NCI-H2227 treated with DMSO at 0.1 percent for 48 hours (cell line): ENCODE measurements at regions not wholly inside any gene's neighbourhood (a gene's known extent, or its start where the extent isn't known, plus 50 kb on each side); places are given as distances from the start of the nearest gene placed in this dataset.

Experiments used
- DNase-seq: peaks from one replicate; lab custom pipeline; 2025; lab: John Stamatoyannopoulos, UW

DNA sequence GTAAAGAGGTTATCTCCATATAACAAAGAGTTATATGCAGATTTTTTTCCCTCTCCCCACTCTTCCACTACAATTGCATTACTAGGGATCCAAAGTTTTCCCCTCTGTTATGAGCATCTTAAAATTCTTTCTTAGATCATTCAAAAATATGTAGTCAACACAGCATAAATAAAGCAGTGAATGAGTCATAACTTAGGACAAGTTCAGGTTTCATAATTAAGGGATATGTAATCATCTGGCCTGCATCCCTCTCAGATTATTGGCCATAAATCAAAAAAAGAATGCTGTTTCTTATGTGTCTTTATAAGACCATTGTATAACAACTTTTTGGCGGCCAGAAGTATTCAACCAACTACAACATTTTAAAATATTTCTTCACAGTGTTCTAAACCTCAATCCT, 1526.1 kb downstream of the KCNT2 start:
- no peak for DNase-seq

DNA sequence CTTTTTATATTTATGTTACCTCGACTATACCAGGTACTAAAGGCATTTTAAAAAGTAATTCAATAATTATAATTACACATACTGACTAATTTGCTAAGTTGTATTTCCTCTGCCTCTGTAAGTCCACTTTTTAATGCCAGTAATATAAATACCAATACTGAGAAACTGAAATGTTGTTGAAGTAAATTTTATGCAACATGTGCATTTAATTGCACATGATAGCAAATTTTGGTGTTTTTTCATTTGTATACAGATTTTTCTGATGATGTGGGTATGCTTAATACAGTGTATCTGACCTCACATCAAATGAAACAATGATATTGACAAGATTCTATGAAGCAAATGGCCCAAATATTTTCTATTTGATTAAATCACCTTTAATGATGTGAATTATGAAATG, 1531.6 kb downstream of the KCNT2 start:
- DNase-seq = no peak

DNA sequence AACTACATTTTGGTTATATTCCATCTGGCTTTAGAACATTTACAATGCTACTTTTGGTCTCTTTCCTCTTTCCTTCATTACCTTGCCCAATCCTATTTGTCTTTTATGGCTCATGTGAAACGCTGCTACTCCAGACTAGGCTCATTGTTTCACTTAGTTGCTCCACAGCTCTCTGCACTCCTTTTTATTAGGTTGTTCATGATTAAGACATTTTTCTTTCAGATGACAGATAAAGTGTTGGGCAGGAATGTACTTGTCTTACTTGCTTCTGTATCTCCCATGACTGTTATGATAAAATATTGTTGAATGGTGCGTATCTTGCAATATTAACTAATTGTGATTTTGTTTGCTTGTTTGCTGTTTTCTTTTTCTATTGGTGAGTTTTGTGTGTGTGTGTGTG, 1532.3 kb downstream of the KCNT2 start:
- DNase-seq = no peak

DNA sequence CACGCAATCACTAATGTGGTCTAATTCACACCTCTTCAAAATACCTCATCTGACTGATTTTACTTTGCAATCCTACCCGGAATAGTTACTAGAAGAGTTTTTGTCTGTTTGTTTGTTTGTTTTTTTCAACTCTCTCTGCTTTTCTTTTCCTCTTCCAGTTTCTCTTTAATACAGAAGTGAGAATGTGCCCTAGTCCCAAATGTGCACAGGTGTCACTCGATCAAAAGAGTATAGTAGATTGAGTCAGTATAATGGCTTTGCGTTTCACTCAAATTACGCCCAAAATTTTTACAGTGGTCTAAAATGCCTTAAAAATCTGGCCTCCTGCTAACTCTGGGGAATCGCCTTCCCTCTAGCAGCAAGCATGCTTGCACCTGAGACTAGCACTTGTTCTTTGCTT, 1536.8 kb downstream of the KCNT2 start:
- no peak for DNase-seq

DNA sequence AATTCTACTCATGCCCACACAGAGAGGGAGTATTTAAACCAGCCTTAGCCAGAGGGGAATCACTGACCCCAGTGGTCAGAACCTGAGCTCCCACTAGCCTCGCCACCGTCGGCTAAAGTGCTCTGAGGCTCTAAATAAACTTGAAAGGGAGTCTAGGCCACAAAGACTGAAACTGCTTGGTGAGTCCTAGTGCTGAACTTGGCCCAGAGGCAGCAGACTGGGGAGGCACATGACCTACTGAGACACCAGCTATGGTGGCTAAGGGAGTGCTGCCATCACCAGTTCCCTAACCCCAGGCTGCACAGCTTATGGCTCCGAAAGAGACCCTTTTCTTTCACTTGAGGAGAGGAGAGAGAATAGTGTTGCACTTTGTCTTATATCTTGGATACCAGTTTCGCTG, 1542.8 kb downstream of the KCNT2 start:
- no peak for DNase-seq

DNA sequence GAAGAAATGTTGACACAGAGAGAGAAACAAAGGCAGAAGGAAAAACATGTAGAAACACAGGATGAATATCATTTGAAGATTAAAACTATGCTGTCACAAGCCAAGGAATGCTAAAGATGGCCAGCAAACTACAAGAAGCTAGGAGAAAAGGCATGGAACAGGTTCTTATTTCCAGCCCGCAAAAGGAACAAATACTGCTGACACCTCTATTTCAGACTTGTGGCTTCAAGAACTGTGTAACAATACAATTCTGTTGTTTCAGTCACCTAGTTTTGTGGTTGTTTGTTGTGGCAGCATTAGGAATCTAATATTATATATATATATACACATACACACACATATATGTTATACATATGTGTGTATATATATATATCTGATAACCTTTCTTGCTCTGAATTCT, 1543.9 kb downstream of the KCNT2 start:
- DNase-seq = no peak

DNA sequence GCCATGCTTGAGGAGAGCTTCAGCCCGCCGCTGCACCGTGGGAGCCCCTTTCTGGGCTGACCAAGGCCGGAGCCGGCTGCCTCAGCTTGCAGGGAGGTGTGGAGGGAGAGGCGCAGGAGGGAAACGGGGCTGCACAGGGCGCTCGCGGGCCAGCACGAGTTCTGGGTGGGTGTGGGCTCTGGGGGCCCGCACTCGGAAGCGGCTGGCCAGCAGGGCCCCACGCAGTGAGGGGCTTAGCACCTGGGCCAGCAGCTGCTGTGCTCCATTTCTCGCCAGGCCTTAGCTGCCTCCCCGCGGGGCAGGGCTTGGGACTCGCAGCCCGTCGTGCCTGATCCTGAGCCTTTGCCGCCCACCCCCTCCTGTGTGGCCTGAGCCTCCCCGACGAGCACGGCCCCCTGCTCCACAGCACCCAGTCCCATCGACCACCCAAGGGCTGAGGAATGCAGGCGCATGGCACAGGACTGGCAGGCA, 1554.0 kb downstream of the KCNT2 start:
- no peak for DNase-seq

DNA sequence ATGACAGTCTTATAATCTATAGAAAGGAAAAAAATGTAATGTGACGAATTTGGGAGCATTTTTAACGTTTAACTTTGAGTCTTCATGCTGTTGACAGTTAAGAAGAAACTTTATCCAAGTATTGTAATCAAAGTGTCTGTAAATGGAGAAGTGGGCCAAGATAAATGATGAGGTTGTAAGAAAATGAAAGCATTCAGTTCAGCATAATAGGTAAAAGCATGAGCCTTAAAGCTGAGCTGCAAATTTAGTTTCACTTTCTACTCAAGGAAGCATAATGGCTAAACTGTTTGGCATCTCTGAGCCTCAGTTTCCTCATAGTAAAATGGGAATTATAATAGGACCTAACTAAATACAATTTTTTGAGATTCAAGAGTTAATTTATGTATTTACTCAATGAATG, 1554.8 kb downstream of the KCNT2 start:
- DNase-seq = no peak

DNA sequence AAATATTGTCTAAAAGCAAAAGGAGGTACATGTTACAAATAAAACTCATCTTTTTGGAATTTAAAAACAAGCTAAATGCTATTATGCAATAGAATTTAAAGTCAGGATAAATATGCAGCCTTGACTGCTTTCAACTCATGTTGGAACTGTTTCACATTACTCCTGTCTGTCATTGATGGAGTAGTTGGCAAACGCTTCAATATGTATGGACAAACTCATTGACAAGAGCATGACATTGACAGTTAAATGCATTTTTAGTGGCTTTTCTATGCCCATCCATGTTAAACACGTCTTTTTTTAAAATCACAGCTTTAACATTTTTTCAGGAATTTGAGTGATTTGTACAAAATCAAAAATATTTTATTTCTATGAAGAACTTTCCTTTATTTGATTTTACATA, 1560.5 kb downstream of the KCNT2 start:
- DNase-seq = no peak

DNA sequence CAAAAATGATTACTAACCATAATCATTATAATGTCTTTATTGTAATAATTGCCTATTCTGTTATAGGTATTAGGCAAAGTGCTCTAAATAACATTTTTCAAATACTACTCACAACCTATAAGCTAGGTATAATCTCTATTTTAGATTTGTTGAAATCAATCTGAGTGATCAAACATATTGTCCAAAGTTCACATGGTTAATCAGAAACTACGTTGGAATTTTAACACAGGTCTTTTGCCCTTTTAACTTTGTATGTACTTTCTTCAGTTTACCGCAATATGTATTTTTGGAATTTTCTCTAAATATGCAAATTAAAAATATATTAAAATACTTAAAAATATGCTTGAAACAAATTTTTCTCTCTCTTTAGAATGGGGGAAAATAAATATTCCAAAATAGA, 1563.2 kb downstream of the KCNT2 start:
- no peak for DNase-seq

DNA sequence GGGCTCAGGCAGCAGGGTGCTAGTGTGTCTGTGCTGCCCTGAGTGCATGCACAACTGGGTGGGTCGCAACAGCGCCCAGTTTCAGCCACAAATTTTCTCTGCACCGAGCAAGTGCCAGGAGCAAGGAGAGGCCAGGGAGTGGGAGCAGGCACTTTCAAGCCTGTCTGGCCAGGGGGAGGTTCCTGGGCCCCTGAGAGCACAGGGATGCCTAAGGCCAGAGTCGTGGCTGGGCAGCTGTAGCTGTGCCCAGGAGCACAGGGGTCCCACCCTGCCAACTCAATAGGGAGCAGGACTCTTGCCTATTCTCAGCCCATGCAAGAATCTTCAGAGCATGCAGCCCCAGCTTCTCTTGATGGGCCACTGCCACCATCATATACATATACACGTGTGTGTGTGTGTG, 1577.4 kb downstream of the KCNT2 start:
- DNase-seq = no peak

DNA sequence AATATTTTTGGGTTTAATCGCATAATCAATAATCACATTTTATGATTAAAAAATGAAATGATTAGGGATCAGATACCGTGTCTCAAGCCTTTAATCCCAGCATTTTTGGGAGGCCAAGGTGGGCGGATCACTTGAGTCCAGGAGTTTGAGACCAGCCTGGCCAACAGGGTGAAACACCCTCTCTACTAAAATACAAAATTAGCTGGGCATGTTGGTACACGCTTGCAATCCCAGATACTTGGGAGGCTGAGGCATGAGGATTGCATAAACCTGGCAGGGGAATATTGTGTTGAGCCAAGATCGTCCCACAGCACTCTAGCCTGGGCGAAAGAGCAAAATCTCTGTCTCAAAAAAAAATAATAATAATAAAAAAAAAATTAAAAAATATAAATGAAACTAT, 1581.4 kb downstream of the KCNT2 start:
- no peak for DNase-seq

DNA sequence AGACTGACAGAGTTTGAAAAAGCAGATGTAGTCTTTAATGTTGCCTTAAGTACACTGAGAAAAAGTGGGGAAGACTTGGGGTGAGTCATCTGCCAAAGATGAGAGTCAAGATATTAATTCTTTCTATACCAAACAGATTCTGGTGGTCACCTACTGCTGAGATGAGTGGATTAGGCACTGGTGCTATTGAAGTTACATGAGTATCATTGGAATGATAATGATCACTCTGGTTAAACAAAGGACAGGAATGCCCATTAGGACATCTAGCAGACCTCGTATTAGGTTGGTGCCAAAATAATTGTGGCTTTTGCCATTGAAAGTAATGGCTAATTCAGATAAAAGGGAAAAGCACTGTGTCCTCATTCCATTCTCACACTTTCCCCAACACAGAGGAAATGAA, 1588.9 kb downstream of the KCNT2 start:
- DNase-seq = no peak

DNA sequence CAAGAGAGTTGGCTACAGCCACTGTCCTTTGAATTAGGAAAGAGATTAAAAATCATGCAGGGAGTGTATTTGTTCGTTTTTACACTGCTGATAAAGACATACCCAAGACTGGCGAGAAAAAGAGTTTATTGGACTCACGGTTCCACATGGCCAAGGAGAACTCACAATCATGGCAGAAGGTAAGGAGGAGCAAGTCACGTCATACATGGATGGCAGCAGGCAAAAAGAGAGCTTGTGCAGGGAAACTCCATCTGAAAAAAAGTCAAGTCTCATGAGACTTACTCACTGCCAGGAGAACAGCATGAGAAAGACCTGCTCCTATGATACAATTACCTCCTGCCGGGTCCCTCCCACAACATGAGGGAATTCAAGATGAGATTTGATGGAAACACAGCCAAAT, 1595.2 kb downstream of the KCNT2 start:
- DNase-seq = no peak

DNA sequence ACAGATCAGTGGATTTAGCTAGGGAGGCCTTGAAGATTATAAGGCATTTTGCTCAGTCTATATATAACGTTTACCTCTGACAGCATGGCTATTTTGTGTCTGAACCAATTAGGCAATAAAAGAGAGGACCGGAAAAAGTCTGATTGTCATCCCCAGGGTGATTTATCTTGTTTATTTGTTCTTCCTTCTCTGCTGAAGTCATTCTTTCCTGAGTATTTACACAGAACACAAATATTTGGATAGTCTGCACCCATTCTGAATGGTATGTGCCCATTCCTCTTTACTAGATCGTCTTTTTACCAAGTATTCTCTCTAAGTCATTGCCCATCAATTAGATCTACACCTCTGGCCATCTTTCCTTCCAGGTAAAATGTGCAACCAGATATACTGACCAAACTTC, 1602.9 kb downstream of the KCNT2 start:
- no peak for DNase-seq

DNA sequence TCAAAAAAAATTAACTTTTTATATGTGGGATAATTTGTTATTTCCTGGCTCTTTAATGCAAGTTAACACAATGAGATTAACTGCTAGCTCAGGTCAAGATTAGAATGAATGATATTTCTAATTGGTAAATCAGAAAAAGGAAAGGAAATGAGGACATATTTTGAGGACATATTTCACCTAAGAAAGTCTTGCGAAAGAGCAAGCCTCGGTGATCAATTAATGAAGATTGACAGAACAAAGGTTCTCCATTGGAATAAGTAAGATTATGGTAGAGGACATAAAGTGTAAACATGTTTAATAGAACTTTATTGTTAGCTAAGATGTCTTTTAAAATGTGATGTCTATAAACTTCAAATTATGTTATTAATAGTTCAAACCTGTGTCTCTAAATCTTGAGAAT, 1617.8 kb downstream of the KCNT2 start:
- no peak for DNase-seq

DNA sequence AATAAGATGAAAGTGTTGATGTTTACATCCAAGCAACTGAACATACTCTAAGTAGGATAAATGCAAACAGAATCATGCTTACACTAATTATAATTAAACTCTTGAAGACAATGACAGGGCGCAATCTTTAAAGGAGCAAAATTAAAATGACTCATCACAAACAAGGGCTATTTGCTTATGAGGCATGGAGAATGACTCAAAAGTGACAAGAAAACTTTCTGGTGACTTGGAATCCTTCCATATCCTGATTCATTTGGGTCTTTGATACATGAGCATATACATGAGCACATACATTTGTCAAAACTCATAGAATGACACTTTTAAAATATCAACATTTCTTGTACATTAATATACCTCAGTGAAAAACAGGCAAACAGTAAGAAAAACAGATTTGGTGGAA, 1632.3 kb downstream of the KCNT2 start:
- DNase-seq = no peak

DNA sequence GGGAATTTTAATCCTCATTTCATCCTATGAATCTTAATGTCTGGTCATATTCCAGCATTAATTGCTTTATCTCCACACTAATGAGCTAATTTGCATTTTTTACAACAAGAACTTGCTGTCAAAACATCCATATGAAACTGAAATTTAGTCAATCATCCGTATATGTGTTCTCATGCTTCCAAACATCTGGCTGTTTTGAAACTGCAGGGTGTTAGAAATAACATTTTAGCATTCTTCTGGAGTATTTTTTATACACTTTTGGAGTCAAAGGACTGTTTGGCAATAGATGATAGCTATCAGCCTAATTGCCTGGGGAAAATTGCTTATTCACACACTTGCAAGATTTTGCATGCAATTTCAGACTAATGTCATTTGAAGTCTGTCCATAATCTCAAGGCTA, 1639.3 kb downstream of the KCNT2 start:
- no peak for DNase-seq

DNA sequence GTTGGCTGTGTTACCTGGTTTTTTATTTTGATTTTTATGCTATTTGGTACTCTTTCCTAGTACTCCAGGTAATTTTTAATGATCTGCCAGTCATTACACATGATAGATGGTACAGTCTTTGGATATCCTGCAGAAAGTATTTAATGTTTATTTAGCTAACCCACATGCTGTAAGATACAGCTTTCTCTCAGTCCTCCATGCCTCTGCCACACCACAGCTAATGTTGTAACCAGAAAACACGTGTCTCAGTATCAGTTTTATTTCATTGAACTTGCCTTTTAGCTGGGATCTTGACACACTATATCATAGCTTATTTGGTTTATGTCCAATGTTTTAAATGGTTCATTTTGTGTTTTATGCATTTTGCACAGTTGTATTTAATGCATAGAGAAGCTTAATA, 1648.4 kb downstream of the KCNT2 start:
- no peak for DNase-seq

DNA sequence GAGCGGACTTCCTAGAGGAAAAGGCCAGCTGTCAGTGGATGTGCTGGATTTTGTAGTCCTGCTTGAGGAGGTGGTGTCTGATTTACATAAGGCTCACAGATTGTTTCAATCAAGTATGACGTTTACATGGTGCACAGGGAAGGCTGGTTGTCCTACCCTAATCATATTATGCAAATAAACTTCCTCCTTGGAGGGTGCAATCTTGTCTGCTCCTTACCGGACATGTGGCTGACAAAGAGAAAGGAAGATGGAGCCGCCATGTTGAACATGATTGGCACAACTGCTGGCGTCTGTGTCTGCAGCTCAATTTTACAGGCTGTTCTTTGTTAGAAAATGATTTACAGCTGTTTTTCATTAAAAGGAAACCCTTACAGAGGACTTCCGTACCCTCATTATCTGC, 1656.1 kb downstream of the KCNT2 start:
- DNase-seq = no peak

DNA sequence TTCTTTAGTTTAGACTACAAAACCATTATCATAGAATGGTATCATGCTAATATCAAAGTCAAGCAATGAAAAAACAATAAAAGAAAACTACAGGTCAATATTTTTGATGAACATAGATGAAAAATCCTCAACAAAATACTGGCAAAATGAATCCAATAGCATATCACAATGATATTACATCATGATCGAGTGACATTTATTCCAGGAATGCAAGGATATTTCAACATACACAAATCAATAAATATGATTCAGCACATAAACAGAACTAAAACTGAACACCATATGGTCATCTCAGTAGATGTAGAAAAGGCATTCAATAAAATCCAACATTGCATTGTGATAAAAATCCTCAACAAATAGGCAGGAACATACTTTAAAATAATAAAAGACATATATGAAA, 1657.7 kb downstream of the KCNT2 start:
- DNase-seq = no peak

DNA sequence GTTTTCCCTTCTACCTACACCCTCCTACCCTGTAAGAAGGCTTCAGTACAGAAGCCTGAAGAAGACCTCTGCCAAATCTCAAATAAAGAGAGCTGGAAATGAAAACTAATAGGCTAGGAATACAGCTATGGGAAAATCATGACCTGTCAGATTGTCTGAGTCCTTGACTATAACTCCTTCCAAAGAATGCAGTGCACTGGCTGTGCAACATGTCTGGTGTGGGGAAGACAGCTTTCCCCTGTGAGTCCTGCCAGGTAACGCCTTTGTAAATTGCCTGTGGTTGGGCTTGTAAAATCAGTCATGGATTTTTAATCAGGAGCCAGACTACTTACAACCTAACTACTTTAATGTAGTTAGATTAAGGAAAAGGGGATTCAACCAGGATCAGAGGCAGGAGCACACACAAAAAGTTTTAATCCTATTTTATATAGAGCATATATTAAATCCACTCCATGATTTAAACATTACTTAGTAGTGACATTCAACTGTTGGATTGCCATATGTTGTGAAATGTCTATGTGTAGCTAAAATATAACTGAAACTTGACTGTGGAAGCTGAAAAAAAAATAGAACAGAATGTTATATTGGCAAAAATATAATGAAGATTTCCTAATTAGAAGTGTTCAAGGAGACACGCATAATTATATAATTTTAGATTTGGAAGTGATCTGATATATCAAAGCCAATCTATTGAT, 1667.8 kb downstream of the KCNT2 start:
- no peak for DNase-seq

DNA sequence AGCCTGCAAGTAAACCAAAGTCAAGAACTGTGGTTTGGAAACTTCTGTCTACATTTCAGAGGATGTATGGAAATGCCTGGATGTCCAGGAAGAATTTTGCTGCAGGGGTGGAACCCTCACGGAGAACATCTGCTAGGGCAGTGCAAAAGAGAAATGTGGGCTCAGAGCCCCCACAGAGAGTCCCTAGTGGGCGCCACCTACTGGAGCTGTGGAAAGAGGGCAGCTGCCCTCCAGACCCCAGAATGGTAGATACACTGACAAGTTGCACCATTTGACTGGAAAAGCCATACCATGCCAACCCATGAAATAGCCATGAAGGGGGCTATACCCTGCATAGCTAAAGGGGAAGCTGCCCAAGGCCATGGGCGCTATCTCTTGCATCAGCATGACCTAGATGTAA, 1672.4 kb downstream of the KCNT2 start:
- no peak for DNase-seq

DNA sequence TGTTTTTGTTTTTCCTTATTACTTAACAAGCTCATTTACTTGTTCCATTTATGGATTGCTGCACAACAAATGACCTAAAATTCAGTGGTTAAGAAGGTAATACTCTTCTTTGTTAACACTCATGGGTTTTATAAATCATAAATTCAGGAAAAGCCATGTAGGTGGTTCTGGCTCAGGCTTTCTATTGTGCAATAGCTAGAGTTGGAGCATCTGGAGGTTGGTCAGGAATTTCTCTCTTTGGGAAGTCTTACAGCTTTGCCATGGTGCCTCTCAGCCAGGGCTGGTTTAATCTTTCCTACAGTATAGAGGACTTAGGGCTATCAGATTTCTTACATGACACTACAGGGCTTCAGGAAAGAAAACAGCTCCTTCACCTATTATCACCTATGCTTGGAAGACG, 1677.1 kb downstream of the KCNT2 start:
- DNase-seq = no peak

DNA sequence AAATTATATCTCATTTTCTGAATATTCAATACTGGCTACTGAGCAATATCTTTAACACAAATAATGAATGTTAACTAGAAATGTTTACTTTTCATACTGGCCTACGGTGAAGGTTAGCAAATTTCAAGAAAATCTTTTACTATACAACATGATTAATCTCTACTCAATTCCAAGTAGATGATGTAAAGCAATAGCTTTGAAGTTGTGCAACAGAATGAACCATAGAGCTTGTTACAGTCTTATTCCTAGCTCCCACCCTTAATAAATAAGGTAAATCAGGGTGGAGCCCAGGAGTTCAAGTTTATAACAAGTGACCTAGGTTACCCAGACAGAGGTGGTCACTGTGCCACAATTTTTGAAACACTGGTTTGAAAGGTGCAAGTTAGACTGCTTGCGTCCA, 1678.1 kb downstream of the KCNT2 start:
- DNase-seq = no peak
